H1 (cell line): ENCODE measurements at regions not wholly inside any gene's neighbourhood (a gene's known extent, or its start where the extent isn't known, plus 50 kb on each side); places are given as distances from the start of the nearest gene placed in this dataset.

Experiments
- CTCF ChIA-PET: fragments of 300-600 bp; sonication (Branson Sonifier 250); formaldehyde crosslinking; loops from one replicate; lab custom pipeline; 2021; ENCODE audit not compliant: partially characterized antibody; lab: Charles Lee
- POLR2A ChIA-PET: fragments of 300-600 bp; sonication (Branson Sonifier 250); formaldehyde crosslinking; loops from one replicate; lab custom pipeline; 2021; ENCODE audit warnings: inconsistent platforms; ENCODE audit not compliant: partially characterized antibody; lab: Charles Lee
- DNase-seq, 2 experiments: peaks; one replicate each; pipeline versions ENCODE4 v3.0.0 to v3.0.0-alpha.2; 2010 to 2022; ENCODE audit warnings: low spot score in 2 of 2, low read depth in 1 of 2, mixed read lengths in 1 of 2
- FAIRE-seq: peaks from 2 replicates; lab custom pipeline; 2011; peaks lifted over from hg19 to GRCh38; lab: Jason Lieb, UNC
- H2AFZ ChIP-seq: 2 replicates; pipeline ENCODE4 v1.8.1; 2012; ENCODE audit warnings: low read length, inconsistent platforms
- H2AK5ac ChIP-seq: 2 replicates; pipeline ENCODE4 v1.6.1; 2013; ENCODE audit warnings: low read depth, low read length
- H2BK120ac ChIP-seq: replicated peaks from 2 replicates; pipeline ENCODE3; 2013; ENCODE audit warnings: low read depth, low read length, inconsistent platforms
- H2BK12ac ChIP-seq: 2 replicates; pipeline ENCODE4 v1.6.1; 2013; ENCODE audit warnings: low read depth, low read length
- H2BK15ac ChIP-seq: 2 replicates; pipeline ENCODE4 v1.6.1; 2013; ENCODE audit warnings: low read length
- H2BK20ac ChIP-seq: 2 replicates; pipeline ENCODE4 v1.6.1; 2013; ENCODE audit warnings: low read length
- H2BK5ac ChIP-seq: 2 replicates; pipeline ENCODE4 v1.6.1; 2013; ENCODE audit warnings: low read depth, low read length
- H3K14ac ChIP-seq: 2 replicates; pipeline ENCODE4 v1.6.1; 2013; ENCODE audit warnings: inconsistent platforms; ENCODE audit not compliant: insufficient read length
- H3K18ac ChIP-seq: 2 replicates; pipeline ENCODE4 v1.6.1; 2013; ENCODE audit warnings: low read length; ENCODE audit errors: extremely low read depth
- H3K23ac ChIP-seq: 2 replicates; pipeline ENCODE4 v1.6.1; 2013; ENCODE audit warnings: inconsistent platforms; ENCODE audit not compliant: insufficient read length
- H3K23me2 ChIP-seq: 2 replicates; pipeline ENCODE4 v1.6.1; 2013; ENCODE audit warnings: low read depth, low read length
- H3K27ac ChIP-seq: 2 replicates; pipeline ENCODE4 v1.6.1; 2011; ENCODE audit warnings: low read depth, low read length, inconsistent platforms
- H3K27me3 ChIP-seq, 4 experiments: replicated peaks in 1 of 4; 1 replicate in 1 of 4; 2 replicates in 3 of 4; pipeline versions ENCODE4 v1.6.1 to v1.8.1; 2011 to 2013; ENCODE audit warnings: low read length in 3 of 4, mild to moderate bottlenecking in 3 of 4, inconsistent platforms in 2 of 4, mixed read lengths in 2 of 4, moderate library complexity in 1 of 4; ENCODE audit not compliant: control insufficient read depth in 3 of 4, insufficient read depth in 3 of 4; ENCODE audit errors: extremely low read depth in 1 of 4
- H3K36me3 ChIP-seq, 4 experiments: 2 replicates each; pipeline versions ENCODE4 v1.6.1 to v1.8.1; 2011 to 2013; ENCODE audit warnings: mild to moderate bottlenecking in 4 of 4, low read length in 3 of 4, moderate library complexity in 2 of 4, control low read depth in 1 of 4, inconsistent platforms in 1 of 4; ENCODE audit not compliant: insufficient read depth in 4 of 4, control insufficient read depth in 2 of 4
- H3K4ac ChIP-seq: replicated peaks from 2 replicates; pipeline ENCODE3; 2013; ENCODE audit warnings: low read length, low read depth, mixed read lengths, inconsistent platforms; ENCODE audit not compliant: insufficient read length
- H3K4me1 ChIP-seq, 4 experiments: replicated peaks in 1 of 4; 1 replicate in 1 of 4; 2 replicates in 3 of 4; pipeline versions ENCODE4 v1.6.1 to v1.8.1; 2011 to 2013; ENCODE audit warnings: low read length in 3 of 4, inconsistent platforms in 2 of 4, mixed read lengths in 1 of 4; ENCODE audit not compliant: insufficient read depth in 4 of 4, control insufficient read depth in 3 of 4
- H3K4me2 ChIP-seq, 2 experiments: 2 replicates each; pipeline versions ENCODE4 v1.6.1 to v1.8.1; 2011 to 2013; ENCODE audit warnings: low read depth in 2 of 2, low read length in 2 of 2, control low read depth in 1 of 2, inconsistent platforms in 1 of 2, mild to moderate bottlenecking in 1 of 2; ENCODE audit not compliant: insufficient read depth in 1 of 2
- H3K4me3 ChIP-seq, 4 experiments: fragments of 200-600, 300-600 bp in 1 of 4; sonication (generic), shearing (Covaris generic), sonication (Bioruptor Twin) in 1 of 4; 2 replicates each; pipeline versions ENCODE4 v1.5.1 to v1.8.1; 2011 to 2016; ENCODE audit warnings: low read length in 4 of 4, low read depth in 3 of 4, control low read depth in 2 of 4, inconsistent platforms in 2 of 4, mild to moderate bottlenecking in 2 of 4, mixed read lengths in 1 of 4, moderate library complexity in 1 of 4; ENCODE audit not compliant: insufficient read depth in 2 of 4; ENCODE audit errors: extremely low read depth in 1 of 4
- H3K56ac ChIP-seq: replicated peaks from 2 replicates; pipeline ENCODE3; 2013; ENCODE audit warnings: low read depth, mild to moderate bottlenecking, mixed read lengths, low read length, inconsistent platforms; ENCODE audit not compliant: insufficient read length
- H3K79me1 ChIP-seq: 2 replicates; pipeline ENCODE4 v1.6.1; 2013; ENCODE audit warnings: low read depth, low read length, control low read depth
- H3K79me2 ChIP-seq, 2 experiments: 2 replicates each; pipeline versions ENCODE4 v1.6.1 to v1.8.1; 2012 to 2013; ENCODE audit warnings: low read length in 2 of 2, mild to moderate bottlenecking in 2 of 2, inconsistent platforms in 1 of 2; ENCODE audit not compliant: insufficient read depth in 2 of 2, control insufficient read depth in 1 of 2
- H3K9ac ChIP-seq, 4 experiments: replicated peaks in 1 of 4; 1 replicate in 1 of 4; 2 replicates in 3 of 4; pipeline versions ENCODE4 v1.6.1 to v1.8.1; 2011 to 2013; ENCODE audit warnings: low read depth in 3 of 4, low read length in 3 of 4, control low read depth in 2 of 4, mild to moderate bottlenecking in 2 of 4, moderate library complexity in 2 of 4, inconsistent platforms in 1 of 4; ENCODE audit errors: extremely low read depth in 1 of 4
- H3K9me3 ChIP-seq, 2 experiments: 2 replicates each; pipeline versions ENCODE4 v1.6.1 to v1.8.1; 2012 to 2013; ENCODE audit warnings: mild to moderate bottlenecking in 2 of 2, moderate library complexity in 2 of 2, control low read depth in 1 of 2, inconsistent platforms in 1 of 2, low read depth in 1 of 2, low read length in 1 of 2, mixed read lengths in 1 of 2; ENCODE audit not compliant: insufficient read depth in 2 of 2
- H4K20me1 ChIP-seq, 2 experiments: replicated peaks in 1 of 2; 2 replicates each; pipeline versions ENCODE3 to v1.8.1; 2011 to 2013; ENCODE audit warnings: inconsistent platforms in 2 of 2, low read length in 2 of 2, mild to moderate bottlenecking in 1 of 2; ENCODE audit not compliant: insufficient read depth in 2 of 2, control insufficient read depth in 1 of 2
- H4K5ac ChIP-seq: 2 replicates; pipeline ENCODE4 v1.6.1; 2013; ENCODE audit warnings: low read length, low read depth, mixed read lengths, inconsistent platforms; ENCODE audit not compliant: insufficient read length
- H4K8ac ChIP-seq: 2 replicates; pipeline ENCODE4 v1.8.0; 2013; ENCODE audit warnings: mild to moderate bottlenecking, moderate library complexity, low read length, inconsistent platforms; ENCODE audit not compliant: insufficient read depth; ENCODE audit errors: extremely low read depth
- H4K91ac ChIP-seq: replicated peaks from 2 replicates; pipeline ENCODE3; 2013; ENCODE audit warnings: low read length, mixed read lengths, inconsistent platforms; ENCODE audit not compliant: insufficient read length
- BRCA1 ChIP-seq: IDR thresholded peaks from 2 replicates; pipeline ENCODE4 v1.6.1; 2012; ENCODE audit warnings: low read depth, low read length, improper control_type of control experiment
- CBX8 ChIP-seq: fragments of 300-800, 300-1000 bp; sonication (generic); IDR thresholded peaks from 2 replicates; pipeline ENCODE4 v1.7.1; 2016; ENCODE audit warnings: low read depth, low read length, borderline replicate concordance
- CREB1 ChIP-seq: IDR thresholded peaks from 2 replicates; pipeline ENCODE4 v1.6.1; 2012; ENCODE audit warnings: inconsistent platforms
- E2F6 ChIP-seq: IDR thresholded peaks from 2 replicates; pipeline ENCODE4 v1.6.1; 2012; ENCODE audit warnings: inconsistent platforms
- EGR1 ChIP-seq: IDR thresholded peaks from 2 replicates; pipeline ENCODE4 v1.6.1; 2011; ENCODE audit warnings: low read depth, low read length, borderline replicate concordance
- GTF2F1 ChIP-seq: IDR thresholded peaks from 2 replicates; pipeline ENCODE4 v1.6.1; 2012; ENCODE audit warnings: low read depth, low read length, improper control_type of control experiment, borderline replicate concordance
- JUND ChIP-seq: IDR thresholded peaks from 2 replicates; pipeline ENCODE4 v1.6.1; 2011; ENCODE audit warnings: mild to moderate bottlenecking, improper control_type of control experiment, low read length
- PHF8 ChIP-seq: fragments of 200-600 bp; sonication (generic); conservative IDR thresholded peaks from 2 replicates; pipeline ENCODE4 v1.7.1; 2012; ENCODE audit warnings: low read depth, mild to moderate bottlenecking, inconsistent platforms, low read length, moderate library complexity
- POLR2AphosphoS5 ChIP-seq: IDR thresholded peaks from 2 replicates; pipeline ENCODE4 v1.6.1; 2011; ENCODE audit warnings: low read depth, low read length
- SIX5 ChIP-seq: IDR thresholded peaks from 2 replicates; pipeline ENCODE4 v1.6.1; 2011; ENCODE audit warnings: mild to moderate bottlenecking, low read depth, low read length
- SP2 ChIP-seq: IDR thresholded peaks from 2 replicates; pipeline ENCODE4 v1.6.1; 2012; ENCODE audit warnings: mild to moderate bottlenecking, low read length, inconsistent platforms
- TBP ChIP-seq: IDR thresholded peaks from 2 replicates; pipeline ENCODE4 v1.6.1; 2011; ENCODE audit warnings: low read depth, low read length, improper control_type of control experiment
- TEAD4 ChIP-seq: IDR thresholded peaks from 2 replicates; pipeline ENCODE4 v1.6.1; 2012; ENCODE audit warnings: low read depth, low read length, inconsistent platforms, mixed read lengths
- ZNF274 ChIP-seq: IDR thresholded peaks from 2 replicates; pipeline ENCODE4 v1.7.0; 2012; ENCODE audit warnings: low read length, borderline replicate concordance; ENCODE audit errors: extremely low read depth
- WGBS, 2 experiments: shearing (Covaris generic) in 1 of 2; methylation state at CpG; one replicate each; pipeline versions ENCODE4 v1.1.6 to v1.1.7; 2013 to 2015; ENCODE audit warnings: low lambda C conversion rate in 2 of 2, mixed read lengths in 2 of 2, inconsistent platforms in 1 of 2, low coverage in 1 of 2, missing lambda C conversion rate in 1 of 2; ENCODE audit not compliant: insufficient replicate concordance in 2 of 2, insufficient coverage in 1 of 2, insufficient read length in 1 of 2; ENCODE audit errors: extremely low coverage in 1 of 2, missing lambda C conversion rate in 1 of 2; 5-methylcytosine and 5-hydroxymethylcytosine counted together

- CTCF ChIA-PET: no interaction called here
- no peak overlapping the region for H3K9ac ChIP-seq
- WGBS, 2 experiments: 83% methylated on average over 8 of the region's 8 CpGs; no CpG with 5 or more reads in 1 of the 2 experiments
Observed at GRCh38 chr22:47411006-47411405, 648.6 kb downstream of the TBC1D22A start.

More at GRCh38 chr22:47411006-47411405, 648.6 kb downstream of the TBC1D22A start:
- Histone ChIP-seq H2BK15ac (no peak overlapping the region), H2AK5ac (no peak overlapping the region), H3K18ac (no peak overlapping the region), H3K27me3 (no peaks in the 10 kb centered on the region), H3K23me2 (no peaks in the 10 kb centered on the region), H4K8ac (no peak overlapping the region), H3K9me3 (peaks cover 77 to 88% of the 10 kb centered on the region in 2 experiments), H4K5ac (no peak overlapping the region), H2BK5ac (no peak overlapping the region), H4K20me1 (no peaks in the 10 kb centered on the region), H3K27ac (no peak overlapping the region), H3K4me2 (no peak overlapping the region), H3K4ac (no peak overlapping the region), H3K56ac (no peak overlapping the region), H3K4me1 (no peaks in the 10 kb centered on the region), H4K91ac (no peak overlapping the region), H3K23ac (no peak overlapping the region), H3K14ac (no peak overlapping the region), H2BK12ac (no peak overlapping the region), H3K36me3 (no peaks in the 10 kb centered on the region), H2AFZ (no peak overlapping the region), H3K79me1 (no peaks in the 10 kb centered on the region), H3K4me3 (no peak overlapping the region), H3K79me2 (no peaks in the 10 kb centered on the region), H2BK120ac (no peak overlapping the region), H2BK20ac (no peak overlapping the region)
- no peak for FAIRE-seq
- no peak for DNase-seq
- POLR2A ChIA-PET: no interaction called here
- no peak for TF ChIP-seq E2F6
- no peak for TF ChIP-seq SIX5
- no peak for TF ChIP-seq JUND
- no peak for TF ChIP-seq ZNF274
- no peak for TF ChIP-seq EGR1
- TF ChIP-seq POLR2AphosphoS5: no peak
- no peak for TF ChIP-seq SP2
- no peak for TF ChIP-seq CBX8
- no peak for TF ChIP-seq GTF2F1
- TF ChIP-seq CREB1: no peak
- TF ChIP-seq BRCA1: no peak
- TF ChIP-seq PHF8: no peak
- no peak for TF ChIP-seq TEAD4
- TF ChIP-seq TBP: no peak
